Esophagus squamous epithelium (tissue), 4 donors: ENCODE measurements at regions not wholly inside any gene's neighbourhood (a gene's known extent, or its start where the extent isn't known, plus 50 kb on each side); places are given as distances from the start of the nearest gene placed in this dataset.
"Not testable (repeated sequence)": the region's sequence is repeated elsewhere in the genome, so short reads cannot be mapped to it uniquely, and the experiment has no call there.

Experiments
- CTCF ChIP-seq, 6 experiments: fragments of 450-650 bp in 4 of 6; fragments of 200-600 bp in 2 of 6; sonication (generic) in 2 of 6; IDR thresholded peaks; one replicate each; pipeline ENCODE4 v1.5.1; 2016 to 2019; ENCODE audit warnings: antibody characterized with exemption in 6 of 6, mild to moderate bottlenecking in 4 of 6, moderate library complexity in 4 of 6
- POLR2A ChIP-seq, 4 donors: fragments of 450-650 bp; IDR thresholded peaks; one replicate each; pipeline ENCODE4 v1.6.1; 2017; ENCODE audit warnings: antibody characterized with exemption in 4 of 4, mild to moderate bottlenecking in 4 of 4, moderate library complexity in 3 of 4

- TF ChIP-seq POLR2A, CTCF (IDR thresholded peaks at IDR 0.05): not testable (repeated sequence)
These were observed 253.3 kb downstream of the YTHDC2 start for GRCh38 chr5:113766827-113767226.
